SU-DHL-6 (cell line): ENCODE measurements at regions not wholly inside any gene's neighbourhood (a gene's known extent, or its start where the extent isn't known, plus 50 kb on each side); places are given as distances from the start of the nearest gene placed in this dataset.

Experiments
- EZH2phosphoT487 ChIP-seq: fragments of 200-600 bp; sonication (generic), shearing (Covaris generic); conservative IDR thresholded peaks from 2 replicates; pipeline ENCODE4 v1.6.1; 2018; ENCODE audit warnings: mild to moderate bottlenecking, antibody characterized with exemption, low read length, moderate library complexity, mixed read lengths
- TF ChIP-seq, protein P1 (sequence below): fragments of 200-600 bp; sonication (generic); IDR thresholded peaks from one replicate; pipeline ENCODE4 v1.5.1; 2017; ENCODE audit warnings: antibody characterized with exemption, mild to moderate bottlenecking, low read length, moderate library complexity; ENCODE audit not compliant: insufficient read depth, poor library complexity, severe bottlenecking

DNA sequence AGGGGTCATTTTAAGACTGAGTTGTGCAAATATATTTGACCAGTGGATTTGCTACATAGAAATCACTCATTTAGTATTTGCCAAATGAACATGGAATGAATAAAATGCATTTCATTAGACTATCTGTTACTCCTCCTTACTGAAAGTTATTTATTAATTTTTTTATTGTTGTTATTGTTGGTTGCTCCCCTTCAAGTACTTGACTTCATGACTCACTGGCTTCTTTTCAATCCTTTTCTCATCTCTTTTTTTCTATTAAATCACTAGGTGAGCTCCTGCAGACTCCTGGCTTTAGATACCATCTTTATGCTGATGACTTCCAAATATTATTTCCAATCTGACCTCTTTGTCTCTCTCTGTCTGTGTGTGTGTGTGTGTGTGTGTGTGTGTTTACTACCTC is 192.2 kb upstream of the FAM83B start:
- TF ChIP-seq, protein P1, sequence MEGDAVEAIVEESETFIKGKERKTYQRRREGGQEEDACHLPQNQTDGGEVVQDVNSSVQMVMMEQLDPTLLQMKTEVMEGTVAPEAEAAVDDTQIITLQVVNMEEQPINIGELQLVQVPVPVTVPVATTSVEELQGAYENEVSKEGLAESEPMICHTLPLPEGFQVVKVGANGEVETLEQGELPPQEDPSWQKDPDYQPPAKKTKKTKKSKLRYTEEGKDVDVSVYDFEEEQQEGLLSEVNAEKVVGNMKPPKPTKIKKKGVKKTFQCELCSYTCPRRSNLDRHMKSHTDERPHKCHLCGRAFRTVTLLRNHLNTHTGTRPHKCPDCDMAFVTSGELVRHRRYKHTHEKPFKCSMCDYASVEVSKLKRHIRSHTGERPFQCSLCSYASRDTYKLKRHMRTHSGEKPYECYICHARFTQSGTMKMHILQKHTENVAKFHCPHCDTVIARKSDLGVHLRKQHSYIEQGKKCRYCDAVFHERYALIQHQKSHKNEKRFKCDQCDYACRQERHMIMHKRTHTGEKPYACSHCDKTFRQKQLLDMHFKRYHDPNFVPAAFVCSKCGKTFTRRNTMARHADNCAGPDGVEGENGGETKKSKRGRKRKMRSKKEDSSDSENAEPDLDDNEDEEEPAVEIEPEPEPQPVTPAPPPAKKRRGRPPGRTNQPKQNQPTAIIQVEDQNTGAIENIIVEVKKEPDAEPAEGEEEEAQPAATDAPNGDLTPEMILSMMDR, result no peak
- no peak for TF ChIP-seq EZH2phosphoT487
